NT2/D1 (cell line): ENCODE measurements at regions not wholly inside any gene's neighbourhood (a gene's known extent, or its start where the extent isn't known, plus 50 kb on each side); places are given as distances from the start of the nearest gene placed in this dataset.

Experiments used
- SUZ12 ChIP-seq: IDR thresholded peaks from 2 replicates; pipeline ENCODE4 v1.6.1; 2011; ENCODE audit not compliant: insufficient read length, insufficient read depth; ENCODE audit errors: extremely low read depth
- YY1 ChIP-seq: IDR thresholded peaks from 2 replicates; pipeline ENCODE4 v1.6.1; 2011; ENCODE audit not compliant: insufficient read length, insufficient read depth

DNA sequence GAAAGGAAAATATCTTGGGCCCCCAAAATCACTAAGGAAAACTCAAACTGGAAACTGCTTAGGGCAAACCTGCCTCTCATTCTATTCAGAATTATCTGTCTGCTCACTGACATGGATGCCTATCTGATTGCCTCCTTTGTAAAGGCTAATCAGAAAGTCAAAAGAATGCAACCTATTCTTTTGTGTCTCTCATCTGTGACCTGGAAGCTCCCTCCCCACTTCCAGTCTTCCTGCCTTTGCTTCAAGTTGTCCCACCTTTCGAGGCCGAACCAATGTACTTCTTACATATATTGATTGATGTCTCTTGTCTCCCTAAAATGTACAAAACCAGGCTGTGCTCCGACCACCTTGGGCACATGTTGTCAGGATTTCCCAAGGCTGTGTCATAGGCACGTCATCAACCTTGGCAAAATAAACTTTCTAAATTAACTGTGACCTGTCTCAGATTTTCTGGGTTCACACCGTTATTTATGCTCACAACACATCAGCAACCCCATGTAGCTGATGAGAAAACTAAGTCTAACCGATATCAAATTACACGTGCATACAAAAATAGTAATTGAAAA is 302.3 kb upstream of the NRIP1 start:
- TF ChIP-seq YY1 (no peak), SUZ12 (no peak)
